Breast epithelium (tissue), 3 donors: ENCODE measurements at regions not wholly inside any gene's neighbourhood (a gene's known extent, or its start where the extent isn't known, plus 50 kb on each side); places are given as distances from the start of the nearest gene placed in this dataset.

ENCODE experiments used
- POLR2AphosphoS5 ChIP-seq, 3 donors: sonication (generic); formaldehyde crosslinking; IDR thresholded peaks; one replicate each; pipeline ENCODE4 v1.6.1; 2017; ENCODE audit warnings: antibody characterized with exemption in 3 of 3
- TF ChIP-seq, protein P1 (sequence below), 3 donors: fragments of 450-650 bp; IDR thresholded peaks; one replicate each; pipeline ENCODE4 v1.5.1; 2016 to 2017; ENCODE audit warnings: antibody characterized with exemption in 3 of 3, mild to moderate bottlenecking in 3 of 3, moderate library complexity in 3 of 3

DNA sequence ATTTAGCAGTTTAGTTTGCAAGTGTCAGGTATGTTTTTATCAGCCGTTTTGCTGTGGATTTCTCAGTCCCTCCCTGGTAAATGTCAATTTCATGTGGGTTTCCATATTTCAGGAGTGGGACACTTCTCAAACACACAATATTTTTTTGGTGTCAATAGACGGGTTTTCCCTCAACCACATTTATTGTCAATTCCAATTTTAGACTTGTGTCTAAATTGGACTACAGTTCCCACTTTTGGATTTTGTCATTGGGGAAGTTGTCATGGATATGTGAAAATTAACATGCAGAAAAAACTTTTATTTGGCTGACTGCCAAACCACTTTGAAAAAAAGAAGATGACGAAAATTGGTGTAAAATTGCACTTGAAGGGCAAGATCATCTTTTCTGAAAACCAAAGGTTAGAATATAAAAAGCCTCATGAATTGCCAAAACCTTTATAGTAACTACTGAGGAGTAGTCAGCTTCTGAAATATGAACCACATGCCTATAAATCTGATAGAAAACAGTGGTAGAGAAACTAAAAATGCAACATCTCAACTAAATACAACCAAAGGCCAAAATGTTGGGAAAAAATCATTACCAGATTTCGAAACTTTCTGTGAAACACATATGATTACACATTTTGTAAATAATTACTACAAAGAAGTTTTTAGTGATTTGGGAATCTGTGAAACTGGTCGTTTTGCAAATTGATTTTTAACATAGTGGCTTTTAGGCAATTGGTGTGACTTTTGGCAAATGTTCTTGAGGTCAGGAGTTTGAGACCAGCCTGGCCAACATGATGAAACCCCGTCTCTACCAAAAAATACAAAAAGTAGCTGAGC lies 106.4 kb downstream of the BCL2L11 start:
- TF ChIP-seq, protein P1, sequence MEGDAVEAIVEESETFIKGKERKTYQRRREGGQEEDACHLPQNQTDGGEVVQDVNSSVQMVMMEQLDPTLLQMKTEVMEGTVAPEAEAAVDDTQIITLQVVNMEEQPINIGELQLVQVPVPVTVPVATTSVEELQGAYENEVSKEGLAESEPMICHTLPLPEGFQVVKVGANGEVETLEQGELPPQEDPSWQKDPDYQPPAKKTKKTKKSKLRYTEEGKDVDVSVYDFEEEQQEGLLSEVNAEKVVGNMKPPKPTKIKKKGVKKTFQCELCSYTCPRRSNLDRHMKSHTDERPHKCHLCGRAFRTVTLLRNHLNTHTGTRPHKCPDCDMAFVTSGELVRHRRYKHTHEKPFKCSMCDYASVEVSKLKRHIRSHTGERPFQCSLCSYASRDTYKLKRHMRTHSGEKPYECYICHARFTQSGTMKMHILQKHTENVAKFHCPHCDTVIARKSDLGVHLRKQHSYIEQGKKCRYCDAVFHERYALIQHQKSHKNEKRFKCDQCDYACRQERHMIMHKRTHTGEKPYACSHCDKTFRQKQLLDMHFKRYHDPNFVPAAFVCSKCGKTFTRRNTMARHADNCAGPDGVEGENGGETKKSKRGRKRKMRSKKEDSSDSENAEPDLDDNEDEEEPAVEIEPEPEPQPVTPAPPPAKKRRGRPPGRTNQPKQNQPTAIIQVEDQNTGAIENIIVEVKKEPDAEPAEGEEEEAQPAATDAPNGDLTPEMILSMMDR (IDR thresholded peaks at IDR 0.05) = no peak
- no peak for TF ChIP-seq POLR2AphosphoS5 (IDR thresholded peaks at IDR 0.05)
